ENCODE measurements at regions not wholly inside any gene's neighbourhood (a gene's known extent, or its start where the extent isn't known, plus 50 kb on each side); places are given as distances from the start of the nearest gene placed in this dataset.

GRCh38 chr6:103721923-103722322 is 1137.8 kb downstream of the HACE1 start:
- CTCF ChIA-PET, result no interaction called here
- no peaks in the 10 kb centered on the region for H3K9me2 ChIP-seq (replicated peaks; ENCODE audit: low read length)
- no peaks in the 10 kb centered on the region for H3K4me1 ChIP-seq (ENCODE audit: insufficient read depth, low read length)
- DNase-seq (no peak), ATAC-seq (no peak)
- H3K9me3 ChIP-seq (ENCODE audit: low read length), result no peaks in the 10 kb centered on the region
- no peaks in the 10 kb centered on the region for H4K20me1 ChIP-seq (ENCODE audit: low read length)
- TF ChIP-seq CTCF (conservative IDR thresholded peaks at IDR 0.05; ENCODE audit: low read depth, low read length) (no peak), EZH2phosphoT487 (IDR thresholded peaks at IDR 0.05; ENCODE audit: borderline replicate concordance, low read length) (no peak), EZH2 (IDR thresholded peaks at IDR 0.05; ENCODE audit: low read length, unreplicated experiment) (no peak)
- H2AFZ ChIP-seq (ENCODE audit: low read length), result no peak overlapping the region
- no peaks in the 10 kb centered on the region for H3K27me3 ChIP-seq (ENCODE audit: low read length)
- no peak overlapping the region for H3K9ac ChIP-seq (ENCODE audit: low read length)
- no peak overlapping the region for H3K4me2 ChIP-seq (ENCODE audit: low read length)
- no TSS peak for BruUV-seq (replicated peaks)
- H3K4me3 ChIP-seq (ENCODE audit: low read length), result no peak overlapping the region
- no peak overlapping the region for H3K27ac ChIP-seq (ENCODE audit: low read length)
- intact Hi-C loops (cut with micrococcal nuclease), result no loop called here
- POLR2A ChIA-PET (ENCODE audit: unreplicated experiment), result no interaction called here
- H3K36me3 ChIP-seq (ENCODE audit: low read depth, low read length), result no peaks in the 10 kb centered on the region
- H3F3A ChIP-seq (ENCODE audit: low read length, unreplicated experiment), result no peaks in the 10 kb centered on the region
- no peaks in the 10 kb centered on the region for H3K79me2 ChIP-seq (ENCODE audit: low read length)

GRCh38 chr6:103720393-103720792 is 1139.3 kb downstream of the HACE1 start:
- Histone ChIP-seq H4K20me1 (ENCODE audit: low read length) (no peaks in the 10 kb centered on the region), H3K27me3 (ENCODE audit: low read length) (no peaks in the 10 kb centered on the region), H2AFZ (ENCODE audit: low read length) (no peak overlapping the region), H3F3A (ENCODE audit: low read length, unreplicated experiment) (no peaks in the 10 kb centered on the region), H3K79me2 (ENCODE audit: low read length) (no peaks in the 10 kb centered on the region), H3K9me2 (replicated peaks; ENCODE audit: low read length) (no peaks in the 10 kb centered on the region), H3K4me1 (ENCODE audit: insufficient read depth, low read length) (no peaks in the 10 kb centered on the region), H3K36me3 (ENCODE audit: low read depth, low read length) (no peaks in the 10 kb centered on the region), H3K27ac (ENCODE audit: low read length) (no peak overlapping the region), H3K9ac (ENCODE audit: low read length) (no peak overlapping the region), H3K4me2 (ENCODE audit: low read length) (no peak overlapping the region), H3K4me3 (ENCODE audit: low read length) (no peak overlapping the region), H3K9me3 (ENCODE audit: low read length) (no peaks in the 10 kb centered on the region)
- DNase-seq (no peak), ATAC-seq (no peak)
- intact Hi-C loops (cut with micrococcal nuclease), result no loop called here
- CTCF ChIA-PET, result no interaction called here
- TF ChIP-seq EZH2phosphoT487 (IDR thresholded peaks at IDR 0.05; ENCODE audit: borderline replicate concordance, low read length) (no peak), EZH2 (IDR thresholded peaks at IDR 0.05; ENCODE audit: low read length, unreplicated experiment) (no peak), CTCF (conservative IDR thresholded peaks at IDR 0.05; ENCODE audit: low read depth, low read length) (no peak)
- POLR2A ChIA-PET (ENCODE audit: unreplicated experiment), result no interaction called here
- no TSS peak for BruUV-seq (replicated peaks)

GRCh38 chr6:103719545-103719944 is 1140.2 kb downstream of the HACE1 start:
- intact Hi-C loops (cut with micrococcal nuclease), result no loop called here

More at GRCh38 chr6:103719545-103719944, 1140.2 kb downstream of the HACE1 start:
- BruUV-seq (replicated peaks), result no TSS peak
- Histone ChIP-seq H3K9me3 (ENCODE audit: low read length) (no peaks in the 10 kb centered on the region), H3K36me3 (ENCODE audit: low read depth, low read length) (no peaks in the 10 kb centered on the region), H2AFZ (ENCODE audit: low read length) (no peak overlapping the region), H3K27ac (ENCODE audit: low read length) (no peak overlapping the region), H3K4me2 (ENCODE audit: low read length) (no peak overlapping the region), H3K4me1 (ENCODE audit: insufficient read depth, low read length) (no peaks in the 10 kb centered on the region), H3K79me2 (ENCODE audit: low read length) (no peaks in the 10 kb centered on the region), H4K20me1 (ENCODE audit: low read length) (no peaks in the 10 kb centered on the region), H3K9me2 (replicated peaks; ENCODE audit: low read length) (no peaks in the 10 kb centered on the region), H3K4me3 (ENCODE audit: low read length) (no peak overlapping the region), H3K27me3 (ENCODE audit: low read length) (no peaks in the 10 kb centered on the region), H3F3A (ENCODE audit: low read length, unreplicated experiment) (no peaks in the 10 kb centered on the region), H3K9ac (ENCODE audit: low read length) (no peak overlapping the region)
- ChIA-PET POLR2A (ENCODE audit: unreplicated experiment) (no interaction called here), CTCF (no interaction called here)
- ATAC-seq (no peak), DNase-seq (no peak)
- no peak for TF ChIP-seq EZH2 (IDR thresholded peaks at IDR 0.05; ENCODE audit: low read length, unreplicated experiment)
- TF ChIP-seq EZH2phosphoT487 (IDR thresholded peaks at IDR 0.05; ENCODE audit: borderline replicate concordance, low read length), result no peak
- TF ChIP-seq CTCF (conservative IDR thresholded peaks at IDR 0.05; ENCODE audit: low read depth, low read length), result no peak

All from PC-3 (cell line).